ENCODE measurements at regions not wholly inside any gene's neighbourhood (a gene's known extent, or its start where the extent isn't known, plus 50 kb on each side); places are given as distances from the start of the nearest gene placed in this dataset.

DNA sequence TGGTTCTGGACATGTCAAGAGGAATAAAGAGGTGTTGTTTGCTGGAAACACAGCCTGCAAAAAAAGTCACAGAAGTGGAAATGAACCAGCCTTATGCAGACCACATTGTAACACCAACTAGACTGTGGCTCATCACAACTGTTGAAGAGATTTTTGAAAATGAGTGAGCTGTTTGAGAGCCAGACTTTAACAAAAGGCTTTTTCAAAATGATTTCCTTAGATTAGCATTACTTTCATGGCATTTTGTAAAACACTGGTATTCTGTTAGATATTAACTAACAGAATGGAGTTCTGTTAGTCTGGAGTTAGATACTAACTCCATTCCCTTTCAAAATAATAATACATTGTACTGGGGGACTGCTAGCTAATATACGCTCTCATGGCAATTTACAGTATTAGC is 60.6 kb upstream of the GABRA2 start:
- H3K4me2 ChIP-seq (ENCODE audit: control insufficient read depth, extremely low read depth, insufficient read depth, low read depth, low read length) = no peak overlapping the region
- no peaks in the 10 kb centered on the region for H3K4me1 ChIP-seq (ENCODE audit: control insufficient read depth, extremely low read depth, insufficient read depth, low read length)
- TF ChIP-seq, protein P1, sequence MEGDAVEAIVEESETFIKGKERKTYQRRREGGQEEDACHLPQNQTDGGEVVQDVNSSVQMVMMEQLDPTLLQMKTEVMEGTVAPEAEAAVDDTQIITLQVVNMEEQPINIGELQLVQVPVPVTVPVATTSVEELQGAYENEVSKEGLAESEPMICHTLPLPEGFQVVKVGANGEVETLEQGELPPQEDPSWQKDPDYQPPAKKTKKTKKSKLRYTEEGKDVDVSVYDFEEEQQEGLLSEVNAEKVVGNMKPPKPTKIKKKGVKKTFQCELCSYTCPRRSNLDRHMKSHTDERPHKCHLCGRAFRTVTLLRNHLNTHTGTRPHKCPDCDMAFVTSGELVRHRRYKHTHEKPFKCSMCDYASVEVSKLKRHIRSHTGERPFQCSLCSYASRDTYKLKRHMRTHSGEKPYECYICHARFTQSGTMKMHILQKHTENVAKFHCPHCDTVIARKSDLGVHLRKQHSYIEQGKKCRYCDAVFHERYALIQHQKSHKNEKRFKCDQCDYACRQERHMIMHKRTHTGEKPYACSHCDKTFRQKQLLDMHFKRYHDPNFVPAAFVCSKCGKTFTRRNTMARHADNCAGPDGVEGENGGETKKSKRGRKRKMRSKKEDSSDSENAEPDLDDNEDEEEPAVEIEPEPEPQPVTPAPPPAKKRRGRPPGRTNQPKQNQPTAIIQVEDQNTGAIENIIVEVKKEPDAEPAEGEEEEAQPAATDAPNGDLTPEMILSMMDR (optimal IDR thresholded peaks at IDR 0.05 in 1 of 3, IDR thresholded peaks at IDR 0.05 in 1 of 3, conservative IDR thresholded peaks at IDR 0.05 in 1 of 3; ENCODE audit: extremely low read depth in 1 of 3, insufficient read depth in 2 of 3, low read length in 3 of 3) = no peak
- no peak for TF ChIP-seq EZH2 (IDR thresholded peaks at IDR 0.05; ENCODE audit: low read length)
- no peaks in the 10 kb centered on the region for H3K9me3 ChIP-seq (ENCODE audit: control insufficient read depth, low read depth, low read length)
- no peaks in the 10 kb centered on the region for H3K27me3 ChIP-seq (ENCODE audit: control insufficient read depth, extremely low read depth, insufficient read depth, low read length)
- FAIRE-seq = no peak
- DNase-seq (ENCODE audit: low read depth, low spot score) = no peak
- H3K9me1 ChIP-seq (ENCODE audit: control insufficient read depth, extremely low read depth, insufficient read depth, low read length) = no peaks in the 10 kb centered on the region
- no peak overlapping the region for H2AFZ ChIP-seq (ENCODE audit: control insufficient read depth, low read length)
- no peak overlapping the region for H3K27ac ChIP-seq (ENCODE audit: control insufficient read depth, insufficient read depth, low read length)
- no peak overlapping the region for H3K9ac ChIP-seq (ENCODE audit: control insufficient read depth, extremely low read depth, insufficient read depth, low read length)
- dilution Hi-C loops (cut with MboI; ENCODE audit: extremely low pct_ligation_motif_present, low sequenced_read_pairs) = no loop called here
- H3K4me3 ChIP-seq (ENCODE audit: control insufficient read depth in 2 of 3, extremely low read depth in 1 of 3, insufficient read depth in 2 of 3, low read depth in 1 of 3, low read length in 3 of 3) = no peak overlapping the region
- H3K79me2 ChIP-seq (ENCODE audit: control insufficient read depth, insufficient read depth, low read length) = no peaks in the 10 kb centered on the region
- H3K36me3 ChIP-seq (ENCODE audit: control insufficient read depth in 2 of 2, extremely low read depth in 1 of 2, insufficient read depth in 2 of 2, low read length in 2 of 2) = no peaks in the 10 kb centered on the region
- no peaks in the 10 kb centered on the region for H4K20me1 ChIP-seq (ENCODE audit: control insufficient read depth, extremely low read depth, insufficient read depth, low read length)

DNA sequence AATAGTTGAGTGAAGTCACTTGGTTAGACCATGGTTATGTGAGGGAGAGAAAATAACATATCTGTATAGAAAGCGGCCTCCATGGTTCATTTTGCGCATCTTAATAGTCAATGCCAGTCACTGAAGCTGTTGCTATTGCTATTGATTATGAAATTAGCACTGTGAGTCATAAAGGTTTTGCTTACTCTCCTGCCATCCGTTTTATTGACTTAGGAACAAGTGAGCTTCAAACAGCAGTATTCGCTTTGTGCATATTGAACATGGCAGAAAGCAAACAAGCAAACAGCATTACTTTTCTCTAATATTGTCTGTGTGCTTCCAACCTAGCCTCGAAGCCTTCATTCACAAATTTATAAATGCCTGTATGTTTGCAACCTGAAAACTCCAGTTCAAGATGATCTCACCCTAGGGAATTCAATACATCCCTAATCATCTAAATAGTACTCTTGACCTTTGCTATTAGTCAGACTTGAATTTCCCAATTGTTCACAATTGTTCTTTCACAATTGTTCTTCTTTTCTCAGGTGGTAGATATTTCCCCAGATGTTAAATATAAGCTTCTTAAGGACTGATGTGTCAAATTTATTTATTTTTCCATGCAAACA is 55.9 kb upstream of the GABRA2 start:
- Histone ChIP-seq H3K79me2 (ENCODE audit: control insufficient read depth, insufficient read depth, low read length) (no peaks in the 10 kb centered on the region), H4K20me1 (ENCODE audit: control insufficient read depth, extremely low read depth, insufficient read depth, low read length) (no peaks in the 10 kb centered on the region), H3K9ac (ENCODE audit: control insufficient read depth, extremely low read depth, insufficient read depth, low read length) (no peak overlapping the region), H3K27me3 (ENCODE audit: control insufficient read depth, extremely low read depth, insufficient read depth, low read length) (no peaks in the 10 kb centered on the region), H3K27ac (ENCODE audit: control insufficient read depth, insufficient read depth, low read length) (no peak overlapping the region), H3K36me3 (ENCODE audit: control insufficient read depth in 2 of 2, extremely low read depth in 1 of 2, insufficient read depth in 2 of 2, low read length in 2 of 2) (no peaks in the 10 kb centered on the region), H3K9me1 (ENCODE audit: control insufficient read depth, extremely low read depth, insufficient read depth, low read length) (no peaks in the 10 kb centered on the region), H2AFZ (ENCODE audit: control insufficient read depth, low read length) (no peak overlapping the region), H3K4me3 (ENCODE audit: control insufficient read depth in 2 of 3, extremely low read depth in 1 of 3, insufficient read depth in 2 of 3, low read depth in 1 of 3, low read length in 3 of 3) (no peak overlapping the region), H3K4me1 (ENCODE audit: control insufficient read depth, extremely low read depth, insufficient read depth, low read length) (no peaks in the 10 kb centered on the region), H3K4me2 (ENCODE audit: control insufficient read depth, extremely low read depth, insufficient read depth, low read depth, low read length) (no peak overlapping the region), H3K9me3 (ENCODE audit: control insufficient read depth, low read depth, low read length) (no peaks in the 10 kb centered on the region)
- FAIRE-seq (no peak), DNase-seq (ENCODE audit: low read depth, low spot score) (no peak)
- dilution Hi-C loops (cut with MboI; ENCODE audit: extremely low pct_ligation_motif_present, low sequenced_read_pairs) = no loop called here
- no peak for TF ChIP-seq EZH2 (IDR thresholded peaks at IDR 0.05; ENCODE audit: low read length)
- TF ChIP-seq, protein P1 (optimal IDR thresholded peaks at IDR 0.05 in 1 of 3, IDR thresholded peaks at IDR 0.05 in 1 of 3, conservative IDR thresholded peaks at IDR 0.05 in 1 of 3; ENCODE audit: extremely low read depth in 1 of 3, insufficient read depth in 2 of 3, low read length in 3 of 3) = no peak

Data from keratinocyte (primary cell).